HEK293T (cell line): ENCODE measurements at regions not wholly inside any gene's neighbourhood (a gene's known extent, or its start where the extent isn't known, plus 50 kb on each side); places are given as distances from the start of the nearest gene placed in this dataset.

Source experiments
- BHLHE40 ChIP-seq: fragments of 450-650 bp; IDR thresholded peaks from 2 replicates; pipeline ENCODE4 v1.6.1; 2016; ENCODE audit warnings: mild to moderate bottlenecking, moderate library complexity, borderline replicate concordance
- ELF4 ChIP-seq: fragments of 450-650 bp; IDR thresholded peaks from 2 replicates; pipeline ENCODE4 v1.6.1; 2017; ENCODE audit warnings: antibody characterized with exemption
- FOXA1 ChIP-seq: fragments of 450-650 bp; IDR thresholded peaks from 2 replicates; pipeline ENCODE4 v1.6.1; 2016; ENCODE audit warnings: mild to moderate bottlenecking
- FOXK2 ChIP-seq: fragments of 450-650 bp; IDR thresholded peaks from 2 replicates; pipeline ENCODE4 v1.6.1; 2016; ENCODE audit warnings: mild to moderate bottlenecking
- FOXM1 ChIP-seq: fragments of 450-650 bp; IDR thresholded peaks from 2 replicates; pipeline ENCODE4 v1.6.1; 2017; ENCODE audit warnings: mild to moderate bottlenecking, borderline replicate concordance
- HDGF ChIP-seq: fragments of 450-650 bp; IDR thresholded peaks from 2 replicates; pipeline ENCODE4 v1.6.1; 2017; ENCODE audit warnings: antibody characterized with exemption, borderline replicate concordance
- LEF1 ChIP-seq: fragments of 450-650 bp; IDR thresholded peaks from 2 replicates; pipeline ENCODE4 v1.6.1; 2017; ENCODE audit warnings: mild to moderate bottlenecking, borderline replicate concordance
- NFRKB ChIP-seq: fragments of 450-650 bp; IDR thresholded peaks from 2 replicates; pipeline ENCODE4 v1.6.1; 2016; ENCODE audit warnings: mild to moderate bottlenecking, moderate library complexity
- PKNOX1 ChIP-seq: fragments of 450-650 bp; IDR thresholded peaks from 2 replicates; pipeline ENCODE4 v1.6.1; 2016
- SP1 ChIP-seq: fragments of 450-650 bp; IDR thresholded peaks from 2 replicates; pipeline ENCODE4 v1.6.1; 2017
- TARDBP ChIP-seq: fragments of 450-650 bp; IDR thresholded peaks from 2 replicates; pipeline ENCODE4 v1.6.1; 2016
- ZNF384 ChIP-seq: fragments of 450-650 bp; IDR thresholded peaks from 2 replicates; pipeline ENCODE4 v1.6.1; 2016

- TF ChIP-seq SP1 (no peak), TARDBP (no peak), ZNF384 (no peak), ELF4 (no peak), NFRKB (no peak), FOXK2 (no peak), PKNOX1 (no peak), FOXA1 (no peak), BHLHE40 (no peak), HDGF (no peak), FOXM1 (no peak), LEF1 (no peak)
These were observed 221.1 kb upstream of the TMTC4 start for GRCh38 chr13:100895651-100896050.
